ENCODE measurements at regions not wholly inside any gene's neighbourhood (a gene's known extent, or its start where the extent isn't known, plus 50 kb on each side); places are given as distances from the start of the nearest gene placed in this dataset.
"Not testable (repeated sequence)": the region's sequence is repeated elsewhere in the genome, so short reads cannot be mapped to it uniquely, and the experiment has no call there.

DNA sequence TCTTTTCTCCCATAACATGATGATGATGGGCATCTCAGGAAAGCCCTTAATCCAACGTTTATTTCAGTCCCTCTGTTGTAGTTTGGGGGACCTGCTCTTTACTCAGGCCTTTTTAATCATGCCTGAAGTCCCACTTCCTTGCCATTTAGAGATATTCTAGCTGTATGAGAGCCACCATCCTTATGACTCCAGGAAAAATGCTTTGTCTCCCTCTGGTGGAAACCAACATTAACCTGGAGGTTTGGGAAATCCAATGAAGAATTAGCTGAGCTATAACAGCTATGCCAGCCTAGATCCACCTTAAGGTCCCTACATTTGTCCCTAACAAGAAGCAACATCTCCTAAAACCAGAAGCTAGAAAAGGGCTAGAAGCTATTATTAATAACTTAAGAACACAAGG, 1399.1 kb downstream of the LRFN5 start:
- DNase-seq = no peak

DNA sequence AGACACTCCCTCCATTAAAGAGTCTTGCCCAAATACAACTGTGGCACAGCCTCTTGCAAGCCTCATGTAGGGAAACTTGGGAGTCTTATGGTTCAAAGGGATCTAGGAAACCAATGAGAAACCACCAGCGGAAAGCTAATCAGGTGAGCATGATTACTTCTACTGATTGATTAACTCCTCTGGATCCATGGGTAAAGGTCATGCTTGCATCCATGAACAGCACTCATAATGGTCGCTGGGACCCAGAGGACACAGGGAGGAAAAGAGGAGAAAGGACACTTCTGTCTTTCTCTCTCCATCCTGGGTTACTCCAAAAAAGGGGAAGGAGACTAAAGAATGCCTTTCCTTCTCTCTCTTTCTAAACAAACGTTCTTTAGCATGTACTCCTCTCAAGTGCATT, 1397.2 kb downstream of the LRFN5 start:
- DNase-seq = no peak

DNA sequence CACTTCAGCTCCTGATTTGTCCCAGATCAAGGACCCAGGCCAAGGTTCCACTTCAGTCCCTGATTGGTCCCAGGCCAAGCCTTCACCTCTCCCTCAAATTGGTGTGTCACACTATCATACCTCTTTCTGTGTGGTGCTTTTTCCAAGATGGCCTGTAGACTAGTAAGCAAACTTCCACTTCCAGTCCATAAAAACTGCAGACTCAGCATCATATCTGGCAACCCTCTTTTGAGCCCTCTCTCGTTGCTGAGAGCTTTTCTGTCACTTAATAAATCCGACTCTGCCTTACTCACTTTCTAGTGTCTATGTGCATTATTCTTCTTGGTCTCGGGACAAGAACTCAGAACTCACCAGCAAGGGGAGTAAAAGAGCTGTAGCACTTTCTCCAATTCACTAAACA, 1395.1 kb downstream of the LRFN5 start:
- no peak for DNase-seq

DNA sequence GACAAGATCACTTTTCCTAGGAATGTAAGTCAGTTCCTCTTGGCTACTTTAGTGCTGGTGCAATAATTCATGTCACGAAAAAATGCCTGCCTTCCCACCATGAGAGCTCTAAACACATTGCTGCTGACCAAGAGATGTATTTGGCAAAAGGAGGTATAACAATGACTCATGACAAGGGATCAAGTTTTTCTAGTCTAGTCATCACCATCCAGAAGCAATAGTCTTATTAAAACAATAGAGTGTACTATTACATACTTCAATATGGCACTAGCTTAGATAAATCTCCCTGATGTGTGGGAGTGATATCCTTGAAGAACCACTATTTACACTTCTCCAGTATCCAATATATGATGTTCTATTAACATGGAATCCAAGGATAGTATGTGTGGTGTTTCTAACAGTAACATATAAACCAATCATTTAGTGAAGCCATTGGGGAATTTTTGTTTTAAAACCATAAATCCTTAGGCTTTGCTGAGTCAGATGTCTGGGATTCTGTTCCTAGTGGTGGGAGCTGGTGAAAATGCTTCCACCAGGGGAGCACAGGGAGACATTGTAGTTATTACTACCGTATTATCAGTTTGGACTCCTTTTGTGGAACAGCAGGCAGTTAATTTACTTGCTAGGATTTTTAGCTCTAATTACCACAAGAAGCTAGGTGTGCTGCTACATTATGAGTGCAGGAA, 1387.5 kb downstream of the LRFN5 start:
- no peak for DNase-seq

DNA sequence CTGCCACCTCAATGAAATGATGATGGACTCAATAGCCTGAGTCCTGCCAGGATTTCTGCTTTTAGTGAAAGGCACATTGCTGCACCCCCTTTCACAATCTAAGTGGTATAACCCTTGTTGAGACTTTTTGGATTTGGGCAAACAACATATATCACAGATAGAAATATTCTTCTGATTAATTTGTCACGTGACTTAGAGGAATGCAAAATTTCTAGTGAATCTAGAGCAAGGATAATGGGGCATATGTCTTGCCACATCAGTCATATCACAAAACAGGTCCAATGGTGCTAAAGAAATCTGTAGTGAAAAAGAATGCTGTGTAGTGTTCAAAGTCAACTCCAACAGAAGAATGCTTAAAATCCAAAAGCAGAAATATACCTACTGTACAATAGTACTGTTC, 1386.3 kb downstream of the LRFN5 start:
- DNase-seq = no peak

DNA sequence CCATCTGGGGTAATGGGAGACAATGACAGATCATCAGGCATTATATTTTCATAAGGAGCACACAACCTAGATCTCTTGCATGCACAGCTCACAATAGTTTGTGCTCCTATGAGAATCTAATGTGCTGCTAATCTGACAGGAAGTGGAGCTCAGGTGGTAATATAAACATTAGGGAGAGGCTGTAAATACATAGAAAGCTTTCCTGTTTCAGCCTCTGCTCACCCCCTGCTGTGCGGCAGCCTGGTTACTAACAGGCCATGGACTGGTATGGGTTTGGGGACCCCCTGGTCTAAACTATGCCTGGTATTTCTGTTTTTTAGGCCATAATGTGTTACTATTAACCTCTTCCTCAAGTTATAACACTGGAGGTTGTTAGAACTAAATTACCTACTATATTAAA, 1373.7 kb downstream of the LRFN5 start:
- DNase-seq = no peak

DNA sequence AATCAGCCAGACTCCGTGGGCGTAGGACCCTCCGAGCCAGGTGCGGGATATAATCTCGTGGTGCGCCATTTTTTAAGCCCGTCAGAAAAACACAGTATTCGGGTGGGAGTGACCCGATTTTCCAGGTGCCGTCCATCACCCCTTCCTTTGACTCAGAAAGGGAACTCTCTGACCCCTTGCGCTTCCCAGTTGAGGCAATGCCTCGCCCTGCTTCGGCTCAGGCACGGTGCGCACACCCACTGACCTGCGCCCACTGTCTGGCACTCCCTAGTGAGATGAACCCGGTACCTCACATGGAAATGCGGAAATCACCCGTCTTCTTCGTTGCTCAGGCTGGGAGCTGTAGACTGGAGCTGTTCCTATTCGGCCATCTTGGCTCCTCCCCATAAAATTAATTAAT, 1366.5 kb downstream of the LRFN5 start:
- DNase-seq = not testable (repeated sequence)

DNA sequence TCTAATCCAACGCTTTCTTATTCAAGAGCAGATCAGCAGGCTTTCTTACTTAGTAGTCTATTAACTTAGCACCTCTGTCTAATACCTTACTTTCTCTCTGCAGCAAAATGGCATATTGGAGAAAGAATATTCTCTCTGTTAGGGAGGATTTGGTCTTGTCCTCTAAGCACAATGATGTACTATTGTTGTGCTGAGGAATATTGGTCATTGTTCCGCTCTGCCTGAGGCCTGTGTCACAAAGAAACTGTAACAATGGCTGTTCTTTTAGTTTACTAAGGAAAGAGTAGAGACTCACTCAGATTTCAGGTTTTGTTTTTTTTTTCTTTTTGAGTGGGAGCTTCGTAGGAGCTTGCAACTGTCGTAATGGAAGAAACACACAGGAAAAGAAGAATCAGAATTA, 1358.8 kb downstream of the LRFN5 start:
- no peak for DNase-seq

DNA sequence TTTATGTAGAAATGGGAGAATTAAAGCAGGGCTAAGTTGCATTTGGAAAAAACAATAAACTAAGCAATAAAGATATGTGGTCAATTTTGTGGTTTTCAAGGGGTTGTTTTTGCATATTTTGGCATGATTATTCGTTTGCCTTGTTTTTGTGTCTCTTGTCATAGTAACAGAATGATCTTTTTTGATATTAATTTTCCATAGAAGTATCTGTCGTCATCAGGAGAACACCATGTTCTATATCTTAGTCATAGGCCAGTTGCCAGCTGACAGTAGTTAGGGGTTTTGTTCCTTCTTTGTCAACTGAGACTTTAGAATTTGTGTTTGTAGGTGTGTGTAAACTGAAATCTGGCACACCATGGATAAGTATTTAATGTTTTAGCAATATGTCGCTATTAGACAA, 1354.8 kb downstream of the LRFN5 start:
- no peak for DNase-seq

DNA sequence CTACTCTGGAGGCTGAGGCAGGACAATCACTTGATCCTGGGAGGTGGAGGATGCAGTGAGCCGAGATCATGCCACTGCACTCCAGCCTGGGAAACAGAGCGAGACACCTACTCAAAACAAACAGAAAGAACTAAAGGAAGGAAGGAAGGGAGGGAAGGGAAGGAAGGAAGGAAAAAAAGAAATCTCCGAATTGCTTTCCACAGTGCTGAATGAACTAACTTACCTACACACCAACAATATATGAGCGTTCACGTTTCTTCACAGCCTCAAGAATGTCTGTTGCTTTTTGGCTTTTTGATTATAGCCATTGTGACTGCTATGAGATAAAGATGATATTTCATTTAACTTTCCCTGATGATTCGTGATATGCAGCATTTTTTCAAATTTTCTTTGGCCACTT, 1343.7 kb downstream of the LRFN5 start:
- no peak for DNase-seq

DNA sequence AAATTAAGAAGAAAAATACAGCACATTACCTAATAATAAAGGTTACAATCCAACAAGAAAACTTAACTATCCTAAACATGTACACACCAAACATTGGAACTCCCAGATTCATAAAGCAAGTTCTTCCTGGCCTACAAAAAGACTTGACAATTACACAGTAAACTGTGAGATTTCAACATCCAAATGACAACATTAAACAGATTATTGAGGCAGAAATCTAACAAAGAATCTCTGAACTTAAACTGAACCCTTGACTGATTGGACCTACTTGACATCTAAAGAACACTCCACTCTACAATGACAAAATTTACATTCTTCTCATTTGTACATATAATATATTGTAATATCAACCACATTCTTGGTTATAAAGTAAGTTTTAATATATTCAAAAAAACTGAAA, 1341.3 kb downstream of the LRFN5 start:
- no peak for DNase-seq

DNA sequence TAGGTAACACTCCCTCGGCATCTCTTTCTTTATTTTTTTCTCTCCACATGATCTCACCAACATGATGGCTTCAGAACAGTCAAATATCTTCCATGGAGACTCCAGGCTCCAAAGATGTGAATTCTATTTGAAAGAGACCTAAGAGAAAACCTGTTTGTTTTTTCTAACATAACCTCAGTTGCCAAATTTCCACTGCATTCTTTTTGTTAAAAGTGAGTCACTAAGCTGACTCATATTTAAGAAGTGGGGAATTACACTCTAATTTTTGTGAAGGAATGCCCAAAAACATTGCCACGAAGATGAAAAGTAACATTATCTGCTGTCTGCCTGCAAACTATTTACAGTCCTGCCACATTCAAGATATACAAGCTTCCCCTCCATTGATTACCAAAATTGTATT, 1337.6 kb downstream of the LRFN5 start:
- no peak for DNase-seq

DNA sequence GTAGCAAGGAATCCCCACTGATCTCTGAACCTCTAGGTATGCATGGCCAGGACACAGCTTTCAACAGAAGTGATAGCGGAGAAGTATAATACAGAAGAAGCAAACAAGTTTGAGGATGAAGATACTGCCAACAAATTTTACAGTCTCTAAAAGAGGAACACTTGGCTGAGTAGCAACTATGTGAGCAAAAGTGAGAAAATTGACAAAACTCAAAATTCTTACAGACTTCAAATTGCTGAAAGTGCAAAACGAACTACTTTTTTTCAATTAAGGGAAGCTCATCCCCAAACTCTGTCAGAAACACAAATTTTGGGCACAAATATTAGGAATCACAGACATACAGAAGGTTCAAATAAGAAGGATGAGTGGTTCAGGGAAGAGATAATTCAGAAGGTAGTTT, 1324.6 kb downstream of the LRFN5 start:
- no peak for DNase-seq

DNA sequence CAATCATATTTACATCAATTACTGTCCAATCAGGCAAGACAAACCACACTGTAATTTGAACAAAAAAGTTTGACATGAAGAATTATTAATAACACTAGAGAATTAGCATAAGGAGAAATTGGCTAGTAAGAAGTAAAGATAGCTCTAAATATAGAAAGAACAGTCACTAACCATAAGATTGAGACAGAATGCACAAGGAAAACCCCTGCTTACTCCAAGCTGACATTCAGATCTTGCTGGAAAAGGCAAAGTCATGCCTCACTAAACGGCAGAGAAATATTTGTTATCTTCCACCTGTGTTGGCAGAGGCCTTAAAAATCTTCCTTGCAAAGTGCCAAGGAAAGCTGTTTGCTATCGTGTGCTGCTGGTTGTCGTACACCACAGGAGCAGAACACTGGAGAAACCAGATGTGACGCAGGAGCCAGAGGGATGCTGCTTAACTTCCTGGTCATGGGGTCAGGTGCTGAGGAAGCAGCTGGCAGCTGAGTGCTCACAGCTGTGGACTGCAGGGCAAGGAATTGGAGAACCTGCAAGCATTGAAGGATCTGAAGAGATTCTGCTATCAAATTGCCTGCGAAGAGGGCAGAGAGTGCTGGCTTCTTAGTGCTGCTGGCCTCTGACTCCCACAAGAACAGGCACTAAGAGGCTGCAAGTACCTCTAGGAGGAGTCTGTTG, 1323.3 kb downstream of the LRFN5 start:
- DNase-seq = no peak

DNA sequence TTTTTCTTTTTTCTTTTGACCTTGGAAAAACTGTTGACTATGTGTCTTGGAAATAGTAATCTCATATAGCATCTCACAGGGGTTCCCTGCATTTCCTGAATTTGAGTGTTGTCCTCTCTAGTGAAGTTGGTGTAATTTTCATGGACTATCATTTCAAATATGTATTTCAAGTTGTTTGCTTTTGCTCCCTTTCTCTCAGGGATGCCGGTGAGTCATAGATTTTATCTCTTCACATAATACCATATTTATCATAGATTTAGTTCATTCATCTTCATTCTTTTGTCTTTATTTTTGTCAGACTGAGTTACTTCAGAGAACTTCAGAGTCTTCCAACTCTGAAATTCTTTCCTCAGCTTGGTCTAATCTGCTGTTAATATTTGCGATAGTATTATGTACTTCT, 1320.6 kb downstream of the LRFN5 start:
- DNase-seq = no peak

DNA sequence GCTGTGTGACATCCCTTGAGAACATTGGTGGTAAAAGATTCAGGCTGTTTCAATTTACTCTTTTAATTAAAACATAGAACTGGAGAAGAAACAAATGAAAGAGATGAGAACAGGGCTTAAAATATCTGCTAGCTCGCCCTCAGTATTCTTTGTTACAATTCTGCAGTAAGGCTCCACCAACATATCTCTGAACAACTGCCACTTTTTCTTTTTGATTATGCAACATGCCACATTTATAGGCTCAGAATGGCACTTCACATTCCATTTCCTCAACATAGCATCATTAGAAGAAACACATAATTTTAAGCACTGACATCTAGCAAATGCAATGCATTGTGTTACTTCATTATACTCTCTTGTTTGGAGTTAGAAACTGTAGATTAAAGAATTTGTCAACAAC, 1315.2 kb downstream of the LRFN5 start:
- no peak for DNase-seq

DNA sequence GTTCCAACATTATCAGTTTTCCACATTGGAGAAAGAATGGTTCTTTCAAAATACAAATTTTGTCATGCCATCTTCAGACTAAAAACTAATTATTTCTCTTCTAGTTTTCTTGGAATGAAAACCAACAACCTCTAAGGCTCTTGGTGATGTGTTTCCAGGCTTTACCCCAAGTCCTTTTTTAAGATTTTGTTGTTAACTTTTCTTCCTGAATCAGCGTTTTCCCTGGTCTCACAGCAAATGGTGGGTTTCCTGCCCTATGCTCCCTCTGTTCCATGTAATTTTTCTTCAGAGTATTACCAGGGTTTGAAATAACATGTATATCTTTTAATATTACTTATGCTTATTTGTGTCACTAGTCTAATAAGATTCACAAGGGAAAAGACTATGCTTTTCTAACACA, 1311.9 kb downstream of the LRFN5 start:
- no peak for DNase-seq

DNA sequence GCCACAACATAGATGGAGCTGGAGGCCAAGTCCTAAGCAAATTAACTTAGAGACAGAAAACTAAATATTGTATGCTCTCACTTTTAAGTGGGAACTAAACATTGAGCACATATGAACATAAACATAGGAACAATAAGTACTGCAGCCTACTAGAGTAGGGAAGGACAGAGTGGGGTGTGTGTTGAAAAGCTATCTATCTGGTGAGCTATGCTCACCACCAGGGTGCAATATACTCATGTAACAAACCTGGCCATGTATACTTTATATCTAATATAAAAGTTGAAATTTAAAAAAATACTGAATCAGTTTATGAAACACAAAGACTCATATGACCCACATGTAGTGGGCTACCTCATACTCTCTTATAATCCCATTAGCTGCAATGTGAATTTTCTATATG, 1305.0 kb downstream of the LRFN5 start:
- DNase-seq = no peak

DNA sequence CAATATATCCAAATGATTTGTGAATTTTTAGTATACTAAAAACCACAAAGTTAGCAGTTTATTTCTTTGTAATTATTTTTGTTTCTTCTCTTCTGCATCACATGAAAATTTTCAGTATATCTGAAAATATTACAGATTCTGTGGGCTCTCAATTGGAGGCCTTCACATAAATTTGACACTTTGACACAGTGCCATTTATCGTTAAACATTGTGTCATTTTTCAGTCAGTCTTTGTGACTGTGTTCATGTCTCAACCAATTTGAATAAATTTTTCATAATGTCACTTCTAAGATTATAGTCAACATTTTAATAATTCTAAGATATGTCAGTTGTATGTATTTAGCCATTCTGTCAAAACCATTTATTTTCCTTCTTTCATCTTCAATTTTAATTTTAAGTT, 1303.0 kb downstream of the LRFN5 start:
- DNase-seq = no peak

DNA sequence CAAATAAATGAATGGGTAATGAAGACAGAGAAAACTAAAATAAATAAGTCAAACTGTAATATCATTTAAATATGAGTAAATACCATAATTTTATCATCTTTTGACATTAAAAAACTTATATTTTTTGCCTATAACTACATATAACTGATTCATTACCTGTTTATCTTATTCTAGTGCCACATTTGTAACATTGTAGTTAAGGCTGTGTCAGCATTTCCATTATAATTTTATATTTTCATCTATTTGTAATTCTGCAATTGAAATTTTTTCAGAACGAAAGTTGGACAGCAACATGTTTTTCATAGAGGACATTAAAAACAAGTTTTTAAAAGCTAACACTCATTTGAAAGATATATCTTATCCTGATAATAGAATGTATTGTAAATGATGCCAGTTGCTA, 1286.5 kb downstream of the LRFN5 start:
- DNase-seq = no peak

DNA sequence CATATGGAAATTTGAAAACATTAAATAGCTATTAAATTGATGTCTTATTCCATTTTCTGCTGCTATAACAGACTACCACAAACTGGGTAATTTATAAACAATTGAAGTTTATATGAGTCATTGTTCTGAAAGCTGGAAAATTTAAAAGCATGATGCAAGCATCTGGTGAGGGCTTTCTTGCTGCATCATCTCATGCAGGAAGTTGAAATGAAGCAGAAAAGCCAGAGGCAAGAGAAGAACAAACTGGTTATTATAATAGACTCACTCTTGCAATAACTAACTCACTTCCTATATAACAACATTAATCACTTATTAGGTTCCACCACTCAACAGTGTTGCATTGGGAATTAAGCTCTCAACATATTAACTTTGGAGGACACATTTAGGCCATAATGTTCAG, 1277.4 kb downstream of the LRFN5 start:
- DNase-seq = no peak

DNA sequence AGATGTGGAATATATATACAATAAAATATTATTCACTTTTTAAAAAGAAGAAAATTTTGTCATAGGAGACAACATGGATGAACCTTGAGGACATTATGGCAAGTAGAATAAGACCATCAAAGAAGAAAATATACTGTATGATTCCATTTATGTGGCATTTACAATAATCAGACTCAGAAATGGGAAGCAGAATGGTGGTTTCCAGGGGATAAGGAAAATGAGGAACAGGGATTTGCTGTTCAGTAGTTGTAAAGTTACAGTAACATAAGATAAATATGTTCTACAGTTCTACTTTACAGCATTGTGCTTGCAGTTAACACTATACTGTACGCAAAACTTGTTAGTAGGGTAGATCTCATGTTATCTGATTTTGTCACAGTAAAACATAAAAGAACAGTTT, 1271.0 kb downstream of the LRFN5 start:
- DNase-seq = no peak

DNA sequence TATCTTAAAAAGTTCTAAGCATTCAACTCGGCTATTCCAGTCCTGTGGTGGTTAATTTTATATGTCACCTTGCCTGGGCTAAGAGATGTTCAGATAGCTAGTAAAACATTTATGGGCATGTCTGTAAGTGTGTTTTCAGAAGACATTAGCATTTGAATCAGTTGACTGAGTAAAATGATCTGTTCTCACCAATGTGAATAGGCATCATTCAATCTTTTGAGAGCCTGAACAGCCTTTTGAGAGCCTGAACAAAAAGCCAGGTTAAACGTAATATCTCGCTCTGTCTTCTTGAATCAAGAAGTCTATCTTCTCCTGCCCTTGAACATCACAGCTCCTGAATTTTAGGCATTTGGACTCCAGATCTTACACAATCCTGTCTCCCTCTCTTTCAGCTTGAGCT, 1266.1 kb downstream of the LRFN5 start:
- DNase-seq = no peak

DNA sequence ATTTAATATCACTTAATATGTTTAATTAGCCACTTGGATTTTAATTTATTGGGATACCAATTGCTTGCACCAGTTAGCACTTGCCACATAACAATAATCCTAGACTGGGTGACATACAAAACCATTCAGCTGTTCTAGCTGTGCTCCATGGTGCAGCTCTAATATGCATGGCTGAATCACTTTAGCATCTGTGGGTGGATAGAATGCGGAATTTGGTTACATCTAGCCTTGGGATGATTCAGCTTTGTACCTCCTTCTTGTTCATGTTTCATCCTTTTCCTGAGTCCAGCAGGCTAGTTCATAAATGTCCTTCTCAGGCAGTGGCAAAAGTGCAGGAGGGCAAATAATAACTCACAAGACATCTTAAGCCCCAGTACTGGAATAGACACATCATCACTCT, 1263.0 kb downstream of the LRFN5 start:
- no peak for DNase-seq

DNA sequence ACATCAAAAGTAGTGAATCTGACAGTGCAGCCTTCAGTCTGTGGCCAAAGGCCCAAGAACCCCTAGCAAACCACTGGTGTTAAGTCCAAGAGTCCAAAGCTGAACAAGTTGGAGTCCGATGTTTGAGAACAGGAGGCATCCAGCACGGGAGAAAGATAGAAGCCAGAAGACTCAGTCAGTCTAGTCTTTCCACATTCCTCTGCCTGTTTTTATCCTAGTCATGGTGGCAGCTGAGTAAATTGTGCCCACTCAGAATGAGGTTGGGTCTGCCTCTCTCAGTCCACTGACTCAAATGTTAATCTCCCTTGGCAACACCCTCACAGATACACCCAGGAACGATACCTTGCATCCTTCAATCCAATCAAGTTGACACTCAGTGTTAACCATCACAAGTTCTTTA, 1255.4 kb downstream of the LRFN5 start:
- DNase-seq = no peak

Measured in stimulated activated CD4-positive, alpha-beta T cell treated with anti-CD3 and anti-CD28 coated beads, Interleukin-4, amount 100 ng/mL, for 1 hour (primary cell).